NCI-H1436 treated with DMSO at 0.1 percent for 48 hours (cell line): ENCODE measurements at regions not wholly inside any gene's neighbourhood (a gene's known extent, or its start where the extent isn't known, plus 50 kb on each side); places are given as distances from the start of the nearest gene placed in this dataset.

ENCODE experiments used
- DNase-seq: peaks from one replicate; lab custom pipeline; 2025; lab: John Stamatoyannopoulos, UW

DNA sequence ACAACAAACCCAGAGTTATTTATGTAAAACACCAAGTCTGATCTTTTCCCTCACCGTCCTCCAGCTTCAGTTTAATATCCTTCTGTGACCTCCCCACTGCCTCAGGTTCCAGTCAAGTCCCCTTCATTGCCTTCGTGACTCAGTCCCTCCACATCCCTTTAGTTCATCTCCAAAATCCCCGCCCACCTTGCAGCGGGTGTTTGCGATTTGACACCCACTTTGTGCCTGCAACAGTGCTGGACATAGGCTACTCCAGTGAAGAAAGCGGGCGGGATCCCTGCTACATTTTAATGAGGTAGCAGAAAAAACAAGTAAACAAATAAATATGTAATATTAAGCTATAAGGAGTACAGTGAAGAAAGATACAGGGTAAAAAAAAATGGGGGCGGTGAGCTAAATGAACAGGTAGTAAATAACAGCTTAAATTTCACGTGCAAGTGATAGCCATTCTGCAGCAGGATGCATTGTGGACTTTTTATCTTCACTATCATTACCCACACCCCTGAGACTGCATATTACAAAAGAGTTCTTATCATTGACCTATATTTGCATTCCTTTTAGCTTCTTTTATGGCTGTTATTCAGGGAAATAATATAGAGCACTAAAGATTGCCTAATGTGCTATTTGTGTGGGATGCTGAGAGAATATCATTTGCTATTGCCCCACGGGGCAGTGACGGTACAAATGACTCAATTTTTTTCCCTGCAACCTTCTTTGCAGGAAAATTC lies 222.8 kb upstream of the NUDT4 start:
- DNase-seq = peak; percentile 43

DNA sequence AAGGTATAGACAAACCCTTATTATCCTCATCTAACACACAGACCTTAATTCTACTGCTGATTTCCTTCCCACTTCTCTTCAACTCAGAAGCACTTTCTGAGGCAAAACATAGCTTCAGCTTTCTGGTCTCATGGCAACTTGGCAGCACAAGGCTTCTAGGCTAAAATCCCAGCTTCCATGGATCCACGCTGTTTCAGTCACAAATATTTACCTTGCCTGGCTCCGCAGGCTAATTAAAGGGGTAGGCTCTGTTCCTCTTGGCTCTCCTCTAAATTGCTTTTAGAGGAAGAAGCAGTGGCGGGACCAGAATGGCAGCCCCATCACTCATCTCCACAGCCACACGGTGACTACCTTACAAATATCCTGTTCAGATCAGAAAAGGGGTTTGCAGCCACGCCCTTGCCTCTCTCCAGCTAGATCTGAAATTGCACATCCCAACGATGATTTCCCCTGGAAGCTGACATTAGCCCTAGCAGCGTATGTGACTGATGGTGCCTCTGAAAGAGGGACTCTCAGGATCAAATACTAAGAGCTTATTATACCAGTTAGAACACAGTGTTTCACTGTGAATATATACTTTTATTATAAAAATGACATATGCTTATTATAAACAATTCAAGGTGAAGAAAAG lies 221.5 kb upstream of the NUDT4 start:
- no peak for DNase-seq

DNA sequence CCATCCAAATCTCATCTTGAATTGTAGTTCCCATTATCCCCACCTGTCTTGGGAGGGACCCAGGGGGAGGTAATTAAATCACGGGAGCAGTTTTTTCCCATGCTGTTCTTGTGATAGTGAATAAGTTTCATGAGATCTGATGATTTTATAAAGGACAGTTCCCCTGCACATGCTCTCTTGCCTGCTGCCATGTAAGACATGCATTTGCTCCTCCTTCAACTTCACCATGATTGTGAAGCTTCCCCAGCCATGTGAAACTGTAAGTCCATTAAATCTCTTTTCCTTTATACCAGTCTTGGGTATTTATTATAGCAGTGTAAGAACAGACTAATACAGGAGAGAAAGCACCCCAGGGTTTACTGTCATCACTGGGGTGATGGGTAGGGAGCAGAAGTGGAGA lies 220.4 kb upstream of the NUDT4 start:
- no peak for DNase-seq

DNA sequence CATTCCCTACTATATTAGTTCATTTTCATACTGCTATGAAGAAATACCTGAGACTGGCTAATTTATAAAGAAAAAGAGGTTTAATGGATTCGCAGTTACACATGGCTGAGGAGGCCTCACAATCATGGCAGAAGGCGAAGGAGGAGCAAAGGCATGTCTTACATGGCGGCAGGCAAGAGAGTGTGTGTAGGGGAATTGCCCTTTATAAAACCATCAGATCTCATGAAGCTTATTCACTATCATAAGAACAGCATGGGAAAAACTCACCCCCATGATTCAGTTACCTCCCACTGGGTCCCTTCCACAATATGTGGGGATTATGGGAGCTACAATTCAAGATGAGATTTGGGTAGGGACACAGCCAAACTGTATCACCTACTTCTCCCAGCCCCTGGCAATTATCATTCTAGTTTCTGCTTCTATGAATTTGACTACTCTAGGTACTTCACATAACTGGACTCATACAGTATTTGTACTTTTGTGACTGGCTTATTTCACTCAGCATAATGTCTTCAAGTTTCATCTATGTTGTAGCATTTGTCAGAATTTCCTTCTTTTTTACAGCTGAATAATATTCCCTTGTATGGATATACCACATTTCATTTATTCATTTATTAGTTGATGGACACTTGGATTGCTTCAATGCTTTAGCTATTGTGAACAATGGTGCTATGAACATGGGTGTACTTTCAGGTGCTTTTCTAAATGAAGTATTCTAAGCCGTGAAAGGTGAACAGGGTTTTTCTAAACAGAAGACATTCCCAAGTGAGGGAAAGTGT lies 219.5 kb upstream of the NUDT4 start:
- no peak for DNase-seq

DNA sequence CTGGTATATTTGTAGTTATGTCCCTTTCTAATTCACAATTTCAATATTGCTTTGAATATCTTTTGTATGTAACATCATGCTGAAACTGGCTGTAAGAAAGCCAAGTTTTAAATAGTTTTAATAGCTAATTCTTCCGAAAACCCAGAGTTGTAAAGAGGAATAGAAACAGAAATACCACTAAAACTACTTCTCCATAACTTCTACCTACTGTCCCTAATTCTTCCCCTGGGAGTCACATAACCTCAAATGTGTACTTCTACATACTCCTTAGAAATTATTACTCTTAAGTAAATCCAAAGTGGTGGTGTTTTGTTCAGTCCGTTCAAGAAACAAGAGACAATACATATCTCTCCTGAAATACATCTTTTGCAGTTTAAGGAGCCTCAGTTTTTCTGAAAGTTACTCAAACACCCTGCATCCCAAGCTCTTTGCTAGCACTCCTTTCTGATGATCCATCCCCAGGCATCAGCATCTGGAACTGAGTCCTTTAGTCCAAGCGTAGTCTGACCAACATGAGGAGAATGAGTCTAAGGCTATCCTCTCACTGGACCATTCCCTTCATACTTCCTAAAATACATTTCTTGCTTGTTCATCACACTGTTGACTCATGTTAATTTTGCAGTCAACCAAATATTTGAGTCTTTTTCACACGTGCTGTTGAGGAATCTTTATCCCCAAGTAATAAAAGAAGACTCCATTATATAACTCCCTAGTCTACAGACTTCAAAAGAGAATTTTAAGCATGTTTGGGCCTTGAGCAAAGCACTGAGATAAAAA lies 214.3 kb upstream of the NUDT4 start:
- no peak for DNase-seq

DNA sequence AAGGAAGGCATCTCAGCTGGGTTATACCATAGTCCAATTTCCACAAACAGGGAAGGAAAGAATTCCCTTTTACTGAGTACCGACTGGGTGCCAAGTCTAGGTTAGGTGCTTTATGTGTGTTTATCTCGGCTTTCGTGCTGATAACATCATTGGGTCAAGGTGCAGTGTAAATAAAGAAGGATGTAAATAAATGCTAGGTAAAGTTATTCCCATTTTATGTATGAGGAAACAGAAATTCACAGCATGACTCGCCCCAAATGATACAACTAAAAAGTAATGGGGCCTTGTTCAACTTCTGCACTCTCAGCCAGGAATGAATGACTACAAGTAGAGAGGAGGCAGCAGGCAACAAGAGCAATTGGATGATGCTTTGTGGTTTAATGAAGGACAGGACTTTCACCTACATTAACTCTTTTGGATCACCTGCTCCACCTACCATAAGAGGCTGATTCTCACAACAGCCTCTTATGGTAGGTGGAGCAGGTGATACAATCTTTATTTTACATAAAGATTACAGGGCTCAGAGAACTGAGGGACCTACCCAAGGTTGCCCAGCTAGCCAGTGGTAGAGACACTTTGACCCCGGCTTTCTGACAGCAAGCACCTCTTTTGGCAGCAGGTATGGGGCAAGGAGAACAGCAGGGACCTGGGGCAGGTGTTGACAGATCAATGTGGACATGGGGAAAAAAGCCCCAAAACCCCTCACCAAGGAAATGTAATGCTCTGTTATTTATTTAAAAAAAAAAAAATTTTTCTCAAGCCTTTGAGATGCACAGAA lies 213.4 kb upstream of the NUDT4 start:
- no peak for DNase-seq

DNA sequence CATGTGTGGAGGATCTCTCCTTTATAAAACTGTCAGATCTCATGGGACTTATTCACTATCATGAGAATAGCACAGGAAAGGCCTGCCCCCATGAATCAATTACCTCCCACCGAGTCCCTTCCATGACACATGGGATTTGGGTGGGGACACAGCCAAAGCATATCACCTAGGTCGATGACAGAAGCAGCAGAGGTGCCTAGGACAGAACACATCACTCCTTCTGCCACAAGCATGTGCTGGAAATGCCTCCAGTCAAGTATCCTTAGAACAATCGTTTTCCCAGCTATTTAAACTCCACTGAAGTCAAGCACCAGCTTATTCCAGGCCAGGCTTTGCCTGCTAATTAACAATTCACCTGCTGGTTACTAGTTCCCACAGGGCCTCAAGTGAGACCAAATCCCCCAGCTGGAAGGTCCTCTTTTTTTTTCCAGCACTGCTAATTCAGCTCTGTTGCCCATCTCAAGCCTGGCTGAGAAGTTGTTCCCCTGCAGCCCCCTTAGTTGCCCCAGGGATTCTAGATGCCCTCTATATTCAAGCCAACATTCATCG lies 212.3 kb upstream of the NUDT4 start:
- DNase-seq = no peak

DNA sequence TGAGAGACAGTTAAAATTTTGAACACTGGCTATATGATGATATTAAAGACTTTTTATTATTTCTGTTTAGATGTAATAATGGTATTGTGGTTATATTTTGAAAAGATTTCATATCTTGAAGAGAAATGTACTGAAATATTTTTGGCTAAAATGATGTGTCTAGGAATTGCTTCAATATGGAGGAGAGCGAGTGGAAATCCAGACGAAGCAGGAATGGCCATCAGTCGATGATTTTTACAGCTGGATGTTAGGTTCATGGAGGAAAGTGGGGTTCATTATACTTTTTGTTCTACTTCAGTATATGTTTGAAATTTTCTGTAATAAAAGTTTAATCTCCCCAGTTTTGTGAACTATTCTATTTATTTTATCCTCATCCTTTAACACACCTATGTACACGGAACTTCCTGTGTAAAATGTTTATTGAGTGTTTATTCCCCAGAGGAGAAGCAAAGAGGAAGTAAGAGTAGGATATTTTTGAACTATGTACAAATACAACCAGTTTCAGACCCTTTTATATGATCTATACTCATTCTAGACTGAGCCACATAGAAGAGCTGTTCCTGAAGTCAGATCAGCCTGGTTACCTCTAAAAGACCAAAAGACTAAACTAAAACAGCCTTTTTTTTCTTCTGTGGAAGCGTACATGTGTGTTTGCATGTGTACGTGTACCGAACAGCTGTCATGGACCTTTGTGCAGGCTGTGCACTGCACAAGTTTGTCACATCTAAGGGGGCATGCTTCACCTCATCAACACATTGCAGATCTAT lies 211.0 kb upstream of the NUDT4 start:
- DNase-seq = no peak

DNA sequence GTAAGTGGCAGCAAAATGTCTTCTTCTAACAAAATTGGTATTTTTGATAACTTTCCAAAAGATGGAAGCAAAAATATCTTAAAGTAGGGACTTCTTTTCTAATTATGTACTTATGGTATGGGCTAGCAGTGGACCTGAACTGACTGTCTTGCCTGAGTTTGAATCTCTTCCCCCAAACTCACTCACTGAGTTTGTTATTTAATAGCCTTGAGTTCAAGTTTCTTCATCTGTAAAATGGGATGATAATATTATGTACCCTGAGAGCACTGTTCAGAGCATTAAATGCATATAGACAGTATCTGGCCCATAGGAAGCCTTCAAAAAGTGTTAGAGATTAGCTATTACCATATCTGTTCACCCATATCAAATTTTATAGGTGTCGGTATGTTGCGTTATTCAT lies 210.4 kb upstream of the NUDT4 start:
- no peak for DNase-seq

DNA sequence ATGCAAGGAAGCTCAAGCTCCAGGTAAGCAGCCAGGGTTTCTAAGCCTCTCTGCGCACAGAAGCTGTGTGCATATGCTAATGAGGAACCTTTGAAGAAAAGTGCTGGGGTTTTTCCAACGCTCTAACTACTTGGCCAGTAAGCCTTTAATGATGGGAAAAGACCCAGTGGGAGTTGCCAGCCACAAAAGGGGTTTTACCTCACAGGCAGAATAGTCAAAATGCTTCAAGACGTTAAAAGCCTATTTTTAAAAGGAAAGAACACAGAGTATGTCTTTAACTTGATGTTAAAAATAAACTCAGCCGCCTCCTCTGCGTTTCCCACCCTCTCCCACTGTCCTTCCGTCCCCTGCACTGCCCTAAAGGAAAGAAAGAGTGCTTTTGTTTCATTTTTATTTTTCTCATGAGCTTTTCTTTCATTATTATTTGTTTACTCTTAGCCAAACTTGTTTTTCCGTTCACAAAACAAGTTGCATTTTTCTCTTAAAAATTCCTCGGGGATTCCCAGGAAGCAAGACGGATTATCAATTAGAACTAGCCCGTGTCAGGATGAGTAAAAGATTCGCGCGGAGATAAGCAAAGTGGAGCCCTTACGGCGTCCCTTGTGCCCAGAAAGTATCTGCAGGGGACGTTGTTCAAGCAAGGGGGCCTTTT lies 209.8 kb upstream of the NUDT4 start:
- DNase-seq = no peak

DNA sequence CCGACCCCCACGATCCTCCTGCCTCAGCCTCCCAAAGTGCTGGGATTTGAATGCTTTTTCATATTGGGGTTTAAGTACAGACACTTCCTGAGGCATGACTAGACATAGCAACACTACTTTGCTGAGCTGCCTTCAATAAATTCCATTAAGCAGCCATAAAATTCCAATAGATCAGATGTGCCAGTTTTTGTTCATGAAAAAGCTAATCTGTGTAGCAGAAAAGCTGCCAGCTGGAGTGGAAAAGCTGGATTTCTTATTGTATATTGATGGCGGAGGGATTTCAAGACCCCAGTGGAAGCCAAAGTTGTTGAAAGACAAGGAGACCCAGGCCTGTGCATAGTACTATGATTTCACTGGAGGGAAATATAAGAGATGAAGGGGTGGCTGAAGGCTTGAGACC lies 209.0 kb upstream of the NUDT4 start:
- no peak for DNase-seq

DNA sequence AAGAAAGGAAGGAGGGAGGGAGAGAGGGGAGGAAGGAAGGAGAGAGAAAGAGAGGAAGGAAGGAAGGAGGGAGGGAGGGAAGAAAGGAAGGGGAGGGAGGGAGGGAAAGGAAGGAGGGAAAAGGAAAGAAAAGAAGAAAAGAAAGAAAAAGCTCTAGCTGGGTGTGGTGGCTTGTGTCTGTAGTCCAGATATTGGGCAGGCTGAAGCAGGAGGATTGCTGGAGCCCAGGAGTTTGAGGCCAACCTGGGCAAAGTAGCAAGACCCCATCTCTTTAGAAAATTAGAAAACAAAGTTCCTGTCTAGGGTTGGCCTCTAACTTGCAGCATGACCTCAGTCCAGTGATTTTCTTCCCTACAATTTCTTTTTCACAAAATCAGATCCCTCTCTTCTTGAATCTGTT lies 208.2 kb upstream of the NUDT4 start:
- DNase-seq = no peak

DNA sequence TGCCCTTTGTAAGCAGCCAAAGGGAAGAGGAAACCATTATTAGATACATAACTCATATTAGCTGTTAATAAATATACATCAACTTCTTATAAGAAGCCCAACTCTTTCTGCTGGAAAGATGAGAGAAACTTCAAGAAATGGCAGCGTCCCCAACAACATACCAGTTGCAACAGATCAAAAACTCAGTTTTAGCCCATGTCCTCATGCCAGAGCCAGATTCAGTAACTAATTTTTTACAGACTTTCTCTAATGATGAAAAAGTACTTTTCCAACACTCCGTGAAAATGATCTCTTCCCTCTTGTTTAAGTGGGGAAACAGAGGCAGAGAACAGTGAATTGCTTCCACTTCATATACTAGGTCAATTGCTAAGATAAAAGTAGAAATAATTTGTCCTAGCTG lies 206.8 kb upstream of the NUDT4 start:
- DNase-seq = no peak

DNA sequence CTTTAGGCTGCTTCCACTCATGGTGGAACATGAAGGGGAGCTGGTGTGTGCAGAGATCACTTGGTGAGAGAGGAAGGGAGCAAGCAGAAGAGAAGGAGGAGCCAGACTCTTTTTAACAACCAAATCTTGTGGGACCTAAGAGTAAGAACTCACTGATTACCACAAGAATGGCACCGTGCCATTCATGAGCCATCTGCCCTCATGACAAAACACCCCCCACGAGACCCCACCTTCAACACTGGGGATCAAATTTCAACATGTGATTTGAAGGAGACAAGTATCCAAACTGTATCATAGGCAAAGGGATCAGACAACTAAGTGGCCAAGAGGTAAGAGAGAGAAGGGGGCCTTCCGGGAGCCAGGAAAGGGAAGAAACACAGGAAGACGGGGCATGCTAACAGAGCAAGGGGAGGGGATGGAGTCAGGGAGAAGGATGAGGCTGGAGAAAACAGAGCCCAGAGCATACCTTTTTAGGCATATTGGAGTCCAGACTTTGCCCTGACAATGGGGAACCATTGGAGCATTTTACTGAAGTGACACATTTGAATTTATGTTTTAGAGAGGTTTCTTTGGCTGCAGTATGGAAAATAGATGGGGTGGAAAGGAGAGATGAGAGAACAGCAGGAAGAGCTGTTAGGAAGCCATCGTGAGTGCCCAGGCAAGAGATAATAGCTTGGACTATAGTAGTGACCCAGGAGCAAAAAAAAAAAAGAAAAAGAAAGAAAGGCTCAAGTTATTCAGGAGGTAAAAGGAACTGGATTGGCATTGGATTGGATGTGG lies 204.4 kb upstream of the NUDT4 start:
- no peak for DNase-seq

DNA sequence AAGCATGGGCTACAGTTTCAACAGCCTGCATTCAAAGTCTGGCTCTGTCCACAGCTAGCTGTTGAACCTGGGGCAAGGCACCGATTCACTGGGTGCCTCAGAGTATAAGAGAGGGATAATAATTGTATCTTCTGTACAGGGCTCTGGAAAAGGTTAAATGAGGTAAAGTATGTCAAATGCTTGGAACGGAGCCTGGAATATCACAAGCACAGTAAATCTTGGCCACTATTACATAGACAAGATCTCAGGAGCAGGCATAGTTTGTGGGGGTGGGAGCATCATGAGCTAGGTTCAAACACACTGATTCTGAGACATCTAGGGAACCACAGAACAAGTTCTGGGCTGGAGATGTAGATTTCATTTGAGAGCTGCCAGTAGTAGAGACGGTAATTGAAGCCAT lies 203.7 kb upstream of the NUDT4 start:
- no peak for DNase-seq

DNA sequence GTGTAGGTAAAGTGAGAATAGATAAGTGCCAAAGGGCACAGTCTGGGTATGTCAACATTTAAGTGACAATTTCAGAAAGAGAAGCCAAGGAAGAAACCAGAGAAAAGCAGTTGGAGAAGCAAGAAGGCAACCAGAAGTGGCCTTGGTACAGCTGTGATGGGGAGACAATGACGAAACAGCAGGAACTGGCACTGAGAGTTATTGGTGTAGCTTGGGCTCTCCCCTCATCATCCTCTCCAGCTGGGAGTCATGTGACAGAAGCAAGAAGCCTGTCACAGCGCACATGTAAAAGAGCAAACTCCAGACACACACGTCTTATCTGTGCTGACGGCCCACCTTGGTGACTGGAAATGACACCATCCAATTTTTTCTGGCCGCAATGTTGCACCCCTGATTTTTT lies 203.3 kb upstream of the NUDT4 start:
- no peak for DNase-seq

DNA sequence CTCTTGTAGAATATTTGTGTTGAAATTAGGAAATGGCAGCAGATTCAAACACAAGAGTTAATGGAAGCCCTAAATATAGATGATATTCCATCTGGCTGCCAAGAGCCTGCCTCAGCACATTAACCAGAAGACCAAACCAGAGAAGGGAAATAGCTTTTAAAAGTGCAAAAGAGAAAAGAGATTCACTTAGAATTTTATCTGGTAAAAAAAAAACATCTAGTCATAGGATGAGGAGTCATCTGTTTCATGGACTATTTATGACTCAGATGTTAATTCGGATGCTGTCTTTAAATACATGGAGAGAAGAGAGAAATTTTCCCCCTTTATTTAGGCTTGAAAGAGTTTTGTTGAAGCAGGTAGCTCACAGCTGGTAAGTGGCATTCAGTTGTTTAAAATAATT lies 201.6 kb upstream of the NUDT4 start:
- no peak for DNase-seq

DNA sequence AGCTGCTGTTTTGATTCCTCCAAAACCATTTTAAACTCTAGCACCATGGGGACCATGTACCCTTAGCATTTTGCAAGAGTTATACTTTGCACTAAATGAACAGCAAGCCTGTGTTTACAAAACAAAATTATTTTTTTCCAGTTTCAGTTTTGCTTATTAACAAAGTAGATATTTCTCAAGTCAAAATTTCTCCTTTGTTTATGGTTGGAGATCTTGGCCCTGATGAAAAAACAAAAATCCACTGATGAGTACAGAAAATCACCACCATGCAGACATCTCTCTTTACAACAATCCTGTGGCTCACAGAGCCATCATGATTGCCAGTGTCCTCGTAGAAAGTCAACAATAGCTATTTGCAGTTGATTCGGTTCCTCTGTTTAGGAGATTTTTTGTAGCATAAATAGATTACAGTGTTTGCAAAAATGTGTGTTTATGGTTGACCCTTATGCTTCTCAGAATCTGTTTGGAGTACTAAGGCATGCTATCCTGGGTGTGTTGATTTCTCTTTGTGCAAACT lies 201.1 kb upstream of the NUDT4 start:
- DNase-seq = no peak
